ENCODE measurements at regions not wholly inside any gene's neighbourhood (a gene's known extent, or its start where the extent isn't known, plus 50 kb on each side); places are given as distances from the start of the nearest gene placed in this dataset.

DNA sequence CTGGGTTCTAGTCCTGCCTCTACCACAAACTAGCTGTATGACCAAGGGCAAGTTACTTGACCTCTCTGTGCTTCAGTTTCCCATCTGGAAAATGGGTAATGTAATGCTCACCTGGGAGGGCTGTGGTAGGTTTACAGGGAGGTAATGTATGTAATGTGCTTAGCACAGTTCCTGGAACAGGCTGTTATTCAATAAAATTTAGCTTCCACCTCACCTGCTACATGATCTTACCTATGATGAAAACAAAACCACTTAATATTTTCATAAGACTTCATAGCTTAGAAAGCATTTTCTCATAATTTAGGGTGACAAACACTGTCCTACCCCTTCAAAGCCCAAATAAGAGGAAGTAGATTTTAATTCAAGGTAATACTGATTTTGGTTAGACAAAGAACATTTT is 530.6 kb downstream of the FUT8 start:
- no peaks in the 10 kb centered on the region for H3K36me3 ChIP-seq (ENCODE audit: insufficient read depth, low read length)
- no peak overlapping the region for H3K9ac ChIP-seq (ENCODE audit: low read depth, low read length)
- H3K4me3 ChIP-seq (ENCODE audit: low read depth in 1 of 2, low read length in 2 of 2), result no peak overlapping the region
- no peak overlapping the region for H3K27ac ChIP-seq (ENCODE audit: low read length)
- no peaks in the 10 kb centered on the region for H3K79me2 ChIP-seq (ENCODE audit: insufficient read depth, low read length)
- H2AFZ ChIP-seq (ENCODE audit: low read depth, low read length), result no peak overlapping the region
- peaks cover 5% of the 10 kb centered on the region for H3K4me1 ChIP-seq (ENCODE audit: insufficient read depth, low read length)
- ATAC-seq (ENCODE audit: insufficient read depth, low read depth) (no peak), DNase-seq (no peak)
- no peak for TF ChIP-seq EZH2 (IDR thresholded peaks at IDR 0.05; ENCODE audit: borderline replicate concordance, low read depth, low read length, severe bottlenecking)
- TF ChIP-seq, protein P1, sequence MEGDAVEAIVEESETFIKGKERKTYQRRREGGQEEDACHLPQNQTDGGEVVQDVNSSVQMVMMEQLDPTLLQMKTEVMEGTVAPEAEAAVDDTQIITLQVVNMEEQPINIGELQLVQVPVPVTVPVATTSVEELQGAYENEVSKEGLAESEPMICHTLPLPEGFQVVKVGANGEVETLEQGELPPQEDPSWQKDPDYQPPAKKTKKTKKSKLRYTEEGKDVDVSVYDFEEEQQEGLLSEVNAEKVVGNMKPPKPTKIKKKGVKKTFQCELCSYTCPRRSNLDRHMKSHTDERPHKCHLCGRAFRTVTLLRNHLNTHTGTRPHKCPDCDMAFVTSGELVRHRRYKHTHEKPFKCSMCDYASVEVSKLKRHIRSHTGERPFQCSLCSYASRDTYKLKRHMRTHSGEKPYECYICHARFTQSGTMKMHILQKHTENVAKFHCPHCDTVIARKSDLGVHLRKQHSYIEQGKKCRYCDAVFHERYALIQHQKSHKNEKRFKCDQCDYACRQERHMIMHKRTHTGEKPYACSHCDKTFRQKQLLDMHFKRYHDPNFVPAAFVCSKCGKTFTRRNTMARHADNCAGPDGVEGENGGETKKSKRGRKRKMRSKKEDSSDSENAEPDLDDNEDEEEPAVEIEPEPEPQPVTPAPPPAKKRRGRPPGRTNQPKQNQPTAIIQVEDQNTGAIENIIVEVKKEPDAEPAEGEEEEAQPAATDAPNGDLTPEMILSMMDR (IDR thresholded peaks at IDR 0.05; ENCODE audit: borderline replicate concordance, extremely low read depth, low read length, poor library complexity, severe bottlenecking), result no peak
- H3K4me2 ChIP-seq (ENCODE audit: insufficient read depth, low read length), result no peak overlapping the region
- no peaks in the 10 kb centered on the region for H3K27me3 ChIP-seq (ENCODE audit: insufficient read depth, low read length, poor library complexity)
- no peaks in the 10 kb centered on the region for H4K20me1 ChIP-seq (ENCODE audit: insufficient read depth, low read length)
- no peaks in the 10 kb centered on the region for H3K9me3 ChIP-seq (ENCODE audit: insufficient read depth, low read length, severe bottlenecking)

DNA sequence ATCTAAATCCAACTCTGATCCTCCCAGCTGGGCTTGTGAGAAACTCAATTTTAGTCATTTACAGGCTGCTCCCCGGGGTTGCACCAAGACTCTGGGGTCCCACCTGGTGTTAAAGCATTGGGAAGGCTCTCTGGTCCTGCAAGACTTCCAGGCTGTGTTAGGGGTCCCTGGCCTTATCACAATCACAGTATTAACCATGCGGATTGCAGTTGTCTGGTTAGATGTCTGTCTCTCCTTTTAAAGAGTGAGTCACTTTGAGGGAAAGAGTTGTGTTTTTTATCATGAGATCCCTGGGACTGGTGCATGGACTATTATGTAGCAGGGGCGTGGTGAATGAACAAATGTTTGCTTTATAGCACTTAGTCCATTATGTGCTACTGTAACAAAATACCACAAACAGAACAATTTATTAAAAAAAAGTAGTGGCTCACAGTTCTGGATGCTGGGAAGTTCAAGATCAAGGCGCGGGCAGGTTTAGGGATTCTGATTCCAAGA is 531.4 kb downstream of the FUT8 start:
- Histone ChIP-seq H3K4me2 (ENCODE audit: insufficient read depth, low read length) (no peak overlapping the region), H3K9ac (ENCODE audit: low read depth, low read length) (no peak overlapping the region), H2AFZ (ENCODE audit: low read depth, low read length) (no peak overlapping the region), H3K27ac (ENCODE audit: low read length) (no peak overlapping the region), H3K4me1 (ENCODE audit: insufficient read depth, low read length) (no peaks in the 10 kb centered on the region), H3K79me2 (ENCODE audit: insufficient read depth, low read length) (no peaks in the 10 kb centered on the region), H3K9me3 (ENCODE audit: insufficient read depth, low read length, severe bottlenecking) (no peaks in the 10 kb centered on the region), H3K4me3 (ENCODE audit: low read depth in 1 of 2, low read length in 2 of 2) (no peak overlapping the region), H3K36me3 (ENCODE audit: insufficient read depth, low read length) (no peaks in the 10 kb centered on the region), H3K27me3 (ENCODE audit: insufficient read depth, low read length, poor library complexity) (no peaks in the 10 kb centered on the region), H4K20me1 (ENCODE audit: insufficient read depth, low read length) (no peaks in the 10 kb centered on the region)
- TF ChIP-seq, protein P1 (IDR thresholded peaks at IDR 0.05; ENCODE audit: borderline replicate concordance, extremely low read depth, low read length, poor library complexity, severe bottlenecking), result no peak
- no peak for TF ChIP-seq EZH2 (IDR thresholded peaks at IDR 0.05; ENCODE audit: borderline replicate concordance, low read depth, low read length, severe bottlenecking)
- DNase-seq (no peak), ATAC-seq (ENCODE audit: insufficient read depth, low read depth) (no peak)

DNA sequence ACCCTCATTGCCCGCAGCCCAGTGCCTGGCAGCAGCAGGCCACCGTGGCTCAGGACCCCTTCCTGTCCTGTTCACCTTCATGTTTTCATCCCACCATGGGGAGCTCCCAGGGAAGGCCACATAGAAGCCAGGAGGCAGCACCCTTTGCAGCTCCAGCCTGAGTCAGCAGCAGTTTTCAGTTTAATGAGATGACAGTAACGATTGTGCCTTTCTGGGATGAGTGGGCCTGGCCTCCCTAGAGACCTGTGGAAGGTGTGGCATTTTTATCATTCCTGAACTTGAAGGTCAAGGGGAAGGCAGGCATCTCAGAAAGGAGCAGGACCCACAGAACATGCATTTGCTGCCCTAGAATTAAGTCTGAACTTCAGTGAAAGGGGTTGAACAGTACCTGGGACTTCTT is 532.8 kb downstream of the FUT8 start:
- Histone ChIP-seq H3K9me3 (ENCODE audit: insufficient read depth, low read length, severe bottlenecking) (no peaks in the 10 kb centered on the region), H3K9ac (ENCODE audit: low read depth, low read length) (no peak overlapping the region), H3K79me2 (ENCODE audit: insufficient read depth, low read length) (no peaks in the 10 kb centered on the region), H4K20me1 (ENCODE audit: insufficient read depth, low read length) (no peaks in the 10 kb centered on the region), H3K4me1 (ENCODE audit: insufficient read depth, low read length) (peaks cover 9% of the 10 kb centered on the region), H3K27ac (ENCODE audit: low read length) (no peak overlapping the region), H3K36me3 (ENCODE audit: insufficient read depth, low read length) (no peaks in the 10 kb centered on the region), H3K4me3 (ENCODE audit: low read depth in 1 of 2, low read length in 2 of 2) (no peak overlapping the region), H3K27me3 (ENCODE audit: insufficient read depth, low read length, poor library complexity) (no peaks in the 10 kb centered on the region), H3K4me2 (ENCODE audit: insufficient read depth, low read length) (no peak overlapping the region), H2AFZ (ENCODE audit: low read depth, low read length) (no peak overlapping the region)
- TF ChIP-seq, protein P1 (IDR thresholded peaks at IDR 0.05; ENCODE audit: borderline replicate concordance, extremely low read depth, low read length, poor library complexity, severe bottlenecking), result no peak
- TF ChIP-seq EZH2 (IDR thresholded peaks at IDR 0.05; ENCODE audit: borderline replicate concordance, low read depth, low read length, severe bottlenecking), result no peak
- ATAC-seq (ENCODE audit: insufficient read depth, low read depth), result no peak
- no peak for DNase-seq

DNA sequence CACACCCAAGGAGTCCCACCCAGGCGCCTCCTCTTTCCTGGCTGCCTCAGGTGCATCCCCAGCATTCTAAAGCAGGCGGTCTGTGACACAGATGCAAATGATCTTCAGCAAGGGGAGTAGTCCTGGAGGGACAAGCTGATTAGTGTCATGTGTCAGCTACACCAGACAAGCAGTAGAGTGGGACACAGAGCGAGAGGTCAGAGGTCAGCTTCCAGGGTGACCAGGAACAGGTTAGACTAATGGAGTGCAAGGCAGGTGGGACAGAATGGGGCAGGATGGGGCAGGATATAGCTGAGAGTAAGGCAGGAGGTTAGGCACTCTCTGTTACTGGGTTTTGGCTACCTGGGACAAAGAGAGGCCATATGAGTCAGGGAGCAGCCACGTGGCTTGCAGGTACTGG is 534.0 kb downstream of the FUT8 start:
- DNase-seq, result no peak
- TF ChIP-seq, protein P1 (IDR thresholded peaks at IDR 0.05; ENCODE audit: borderline replicate concordance, extremely low read depth, low read length, poor library complexity, severe bottlenecking), result no peak
- no peak for TF ChIP-seq EZH2 (IDR thresholded peaks at IDR 0.05; ENCODE audit: borderline replicate concordance, low read depth, low read length, severe bottlenecking)
- no peak overlapping the region for H2AFZ ChIP-seq (ENCODE audit: low read depth, low read length)

More for the DNA sequence above, 534.0 kb downstream of the FUT8 start:
- no peak for ATAC-seq (ENCODE audit: insufficient read depth, low read depth)
- H3K27ac ChIP-seq (ENCODE audit: low read length), result no peak overlapping the region
- no peaks in the 10 kb centered on the region for H4K20me1 ChIP-seq (ENCODE audit: insufficient read depth, low read length)
- H3K79me2 ChIP-seq (ENCODE audit: insufficient read depth, low read length), result no peaks in the 10 kb centered on the region
- H3K4me2 ChIP-seq (ENCODE audit: insufficient read depth, low read length), result no peak overlapping the region
- no peak overlapping the region for H3K4me3 ChIP-seq (ENCODE audit: low read depth in 1 of 2, low read length in 2 of 2)
- H3K36me3 ChIP-seq (ENCODE audit: insufficient read depth, low read length), result no peaks in the 10 kb centered on the region
- peaks cover 13% of the 10 kb centered on the region for H3K4me1 ChIP-seq (ENCODE audit: insufficient read depth, low read length)
- H3K27me3 ChIP-seq (ENCODE audit: insufficient read depth, low read length, poor library complexity), result no peaks in the 10 kb centered on the region
- H3K9ac ChIP-seq (ENCODE audit: low read depth, low read length), result no peak overlapping the region
- no peaks in the 10 kb centered on the region for H3K9me3 ChIP-seq (ENCODE audit: insufficient read depth, low read length, severe bottlenecking)
